A549 (cell line): ENCODE measurements at regions not wholly inside any gene's neighbourhood (a gene's known extent, or its start where the extent isn't known, plus 50 kb on each side); places are given as distances from the start of the nearest gene placed in this dataset.

ENCODE experiments used
- ATAC-seq, 2 experiments: fragments of 200-7000 bp in 1 of 2; fragments of >200 bp in 1 of 2; cut with Nextera tagmentation in 1 of 2; cut with Tn5 transposase in 1 of 2; 3 replicates each; pipeline versions ENCODE4 v1.8.0 to v1.9.1; 2018 to 2020; ENCODE audit warnings: mild to moderate bottlenecking in 1 of 2, moderate library complexity in 1 of 2
- CTCF ChIA-PET: fragments of 300-600 bp; sonication (Branson Sonifier 250); formaldehyde crosslinking; extraction: SDS; loops from one replicate; lab custom pipeline; 2021; ENCODE audit warnings: antibody characterized with exemption, inconsistent platforms; lab: Yijun Ruan, JAX
- POLR2A ChIA-PET: fragments of 350-600 bp; formaldehyde crosslinking; extraction: SDS; loops from one replicate; lab custom pipeline; 2021; ENCODE audit warnings: antibody characterized with exemption, inconsistent platforms; lab: Yijun Ruan, JAX
- DNase-seq, 2 experiments: peaks; one replicate each; pipeline versions ENCODE4 v3.0.0 to v3.0.0-alpha.2; 2011 to 2016; ENCODE audit warnings: low read depth in 1 of 2, low spot score in 1 of 2
- FAIRE-seq: peaks from 2 replicates; lab custom pipeline; 2011; peaks lifted over from hg19 to GRCh38; lab: Jason Lieb, UNC
- H3K27ac ChIP-seq, 2 experiments: fragments of >200 bp; sonication (Bioruptor Twin); formaldehyde crosslinking; 3 replicates each; pipeline ENCODE4 v1.5.1; 2016 to 2017
- H3K4me1 ChIP-seq: fragments of >200 bp; sonication (Bioruptor Twin); formaldehyde crosslinking; 3 replicates; pipeline ENCODE4 v1.6.1; 2016
- H3K4me2 ChIP-seq: fragments of >200 bp; sonication (Bioruptor Twin); formaldehyde crosslinking; 3 replicates; pipeline ENCODE4 v1.6.1; 2016
- H3K4me3 ChIP-seq: fragments of >200 bp; sonication (Bioruptor Twin); formaldehyde crosslinking; 3 replicates; pipeline ENCODE4 v1.5.1; 2016
- H3K9me3 ChIP-seq: fragments of >200 bp; sonication (Bioruptor Twin); formaldehyde crosslinking; 3 replicates; pipeline ENCODE4 v1.6.1; 2016
- CBX8 ChIP-seq: fragments of 200-600 bp; sonication (generic); IDR thresholded peaks from 2 replicates; pipeline ENCODE4 v1.6.1; 2016
- CEBPB ChIP-seq, 2 experiments: fragments of >200 bp in 1 of 2; sonication (Bioruptor Twin) in 1 of 2; formaldehyde crosslinking in 1 of 2; IDR thresholded peaks; 2 replicates each; pipeline ENCODE4 v1.6.1; 2012 to 2016
- CHD2 ChIP-seq: fragments of 150-350 bp; IDR thresholded peaks from 2 replicates; pipeline ENCODE4 v1.6.1; 2014; ENCODE audit warnings: low read length; ENCODE audit not compliant: partially characterized antibody
- EHF ChIP-seq: fragments of 250-450 bp; sonication (Bioruptor Pico); IDR thresholded peaks from 2 replicates; pipeline ENCODE4 v1.5.0; 2020; ENCODE audit warnings: mild to moderate bottlenecking
- EHMT2 ChIP-seq: fragments of 200-600 bp; sonication (generic); IDR thresholded peaks from 2 replicates; pipeline ENCODE4 v1.6.1; 2016; ENCODE audit warnings: antibody characterized with exemption, low read depth, mild to moderate bottlenecking, moderate library complexity
- FOSB ChIP-seq: fragments of 250-450 bp; sonication (Bioruptor Pico); IDR thresholded peaks from 2 replicates; pipeline ENCODE4 v1.5.0; 2020; ENCODE audit warnings: mild to moderate bottlenecking, moderate library complexity
- FOSL2 ChIP-seq, 2 experiments: fragments of 450-650 bp in 1 of 2; fragments of >200 bp in 1 of 2; sonication (Bioruptor Twin) in 1 of 2; formaldehyde crosslinking; IDR thresholded peaks; 2 replicates each; pipeline versions ENCODE4 v1.5.0 to v1.6.1; 2016 to 2020; ENCODE audit warnings: mild to moderate bottlenecking in 1 of 2, moderate library complexity in 1 of 2
- FOXS1 ChIP-seq: fragments of 250-450 bp; sonication (Bioruptor Pico); IDR thresholded peaks from 2 replicates; pipeline ENCODE4 v1.5.0; 2020; ENCODE audit warnings: mild to moderate bottlenecking, moderate library complexity
- HEYL ChIP-seq: fragments of 250-450 bp; sonication (Bioruptor Pico); IDR thresholded peaks from 2 replicates; pipeline ENCODE4 v1.8.0; 2021; ENCODE audit warnings: mild to moderate bottlenecking, moderate library complexity
- HOXA7 ChIP-seq: fragments of 250-450 bp; sonication (Bioruptor Pico); IDR thresholded peaks from 2 replicates; pipeline ENCODE4 v1.5.0; 2020; ENCODE audit warnings: mild to moderate bottlenecking, moderate library complexity
- HOXB5 ChIP-seq: fragments of 250-450 bp; sonication (Bioruptor Pico); IDR thresholded peaks from 2 replicates; pipeline ENCODE4 v1.5.0; 2020; ENCODE audit warnings: mild to moderate bottlenecking, moderate library complexity
- KDM1A ChIP-seq: fragments of 200-600 bp; sonication (generic); IDR thresholded peaks from 2 replicates; pipeline ENCODE4 v1.6.1; 2016; ENCODE audit warnings: low read depth, mild to moderate bottlenecking
- KDM5A ChIP-seq: fragments of 200-600 bp; sonication (generic); IDR thresholded peaks from 2 replicates; pipeline ENCODE4 v1.6.1; 2016; ENCODE audit warnings: antibody characterized with exemption, mild to moderate bottlenecking
- NPAS2 ChIP-seq: fragments of 250-450 bp; sonication (Bioruptor Pico); IDR thresholded peaks from 2 replicates; pipeline ENCODE4 v1.8.0; 2022; ENCODE audit warnings: mild to moderate bottlenecking, moderate library complexity, borderline replicate concordance
- NR3C1 ChIP-seq: fragments of >200 bp; sonication (Bioruptor Twin); formaldehyde crosslinking; IDR thresholded peaks from 3 replicates; pipeline ENCODE4 v1.6.1; 2017
- RCOR1 ChIP-seq: fragments of 150-350 bp; IDR thresholded peaks from 2 replicates; pipeline ENCODE4 v1.6.1; 2014; ENCODE audit warnings: antibody characterized with exemption, low read length, low read depth
- SMC3 ChIP-seq: fragments of >200 bp; sonication (Bioruptor Twin); formaldehyde crosslinking; IDR thresholded peaks from 3 replicates; pipeline ENCODE4 v1.6.1; 2018; ENCODE audit warnings: inconsistent platforms
- TP53 ChIP-seq: fragments of 250-450 bp; sonication (Bioruptor Pico); IDR thresholded peaks from 2 replicates; pipeline ENCODE4 v1.5.0; 2021; ENCODE audit warnings: mild to moderate bottlenecking, moderate library complexity
- ZC3H11A ChIP-seq: fragments of 450-650 bp; IDR thresholded peaks from 2 replicates; pipeline ENCODE4 v1.6.1; 2014; ENCODE audit warnings: antibody characterized with exemption, mild to moderate bottlenecking
- ZFP36 ChIP-seq: fragments of 450-650 bp; IDR thresholded peaks from 2 replicates; pipeline ENCODE4 v1.6.1; 2014; ENCODE audit warnings: borderline replicate concordance; ENCODE audit not compliant: partially characterized antibody
- ZSCAN20 ChIP-seq: fragments of 250-450 bp; sonication (Bioruptor Pico); IDR thresholded peaks from 2 replicates; pipeline ENCODE4 v1.8.0; 2022; ENCODE audit warnings: mild to moderate bottlenecking, moderate library complexity
- WGBS: methylation state at CpG from one replicate; pipeline ENCODE4 v1.1.6; 2017; ENCODE audit errors: missing lambda C conversion rate; 5-methylcytosine and 5-hydroxymethylcytosine counted together
- TF ChIP-seq, protein P1 (sequence below): IDR thresholded peaks from 2 replicates; pipeline ENCODE4 v1.6.1; 2012; ENCODE audit warnings: low read depth, borderline replicate concordance
- TF ChIP-seq, protein P2 (sequence below): fragments of 250-450 bp; sonication (Bioruptor Pico); IDR thresholded peaks from 2 replicates; pipeline ENCODE4 v1.5.0; 2021; ENCODE audit warnings: mild to moderate bottlenecking, moderate library complexity, borderline replicate concordance
- TF ChIP-seq, protein P3 (sequence below): fragments of 150-350 bp; IDR thresholded peaks from 2 replicates; pipeline ENCODE4 v1.6.1; 2014; ENCODE audit warnings: low read depth, mild to moderate bottlenecking, low read length
- TF ChIP-seq, protein P4 (sequence below): IDR thresholded peaks from 2 replicates; pipeline ENCODE4 v1.6.1; 2012

DNA sequence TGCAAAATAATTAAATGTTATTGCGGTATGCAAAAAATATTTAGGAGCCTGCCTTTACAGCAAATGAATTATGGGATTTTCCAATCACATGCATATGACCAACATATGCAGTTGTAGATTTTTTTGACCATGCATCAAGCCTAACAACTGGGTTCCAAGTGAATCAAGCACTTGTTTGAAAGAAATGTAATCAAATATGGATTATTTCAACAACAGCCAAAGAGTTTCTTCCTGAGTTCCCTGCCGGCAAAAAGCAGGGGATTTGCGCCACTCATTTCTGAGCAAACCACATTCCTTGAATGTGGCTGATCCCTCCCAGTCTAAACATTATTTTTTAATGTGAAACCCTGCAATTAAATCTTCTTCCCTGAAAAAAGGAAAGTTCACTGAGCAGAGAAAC lies 100.1 kb upstream of the ADTRP start:
- TF ChIP-seq TP53 (no peak), EHF (CRISPR knock-in tag) (no peak), SMC3 (no peak), ZC3H11A (no peak), EHMT2 (no peak), ZFP36 (no peak), FOSL2 (IDR thresholded peaks at IDR 0.05) (no peak), FOSL2 (CRISPR knock-in tag; IDR thresholded peaks at IDR 0.05) (no peak), FOSB (no peak), CBX8 (no peak)
- TF ChIP-seq, protein P1, sequence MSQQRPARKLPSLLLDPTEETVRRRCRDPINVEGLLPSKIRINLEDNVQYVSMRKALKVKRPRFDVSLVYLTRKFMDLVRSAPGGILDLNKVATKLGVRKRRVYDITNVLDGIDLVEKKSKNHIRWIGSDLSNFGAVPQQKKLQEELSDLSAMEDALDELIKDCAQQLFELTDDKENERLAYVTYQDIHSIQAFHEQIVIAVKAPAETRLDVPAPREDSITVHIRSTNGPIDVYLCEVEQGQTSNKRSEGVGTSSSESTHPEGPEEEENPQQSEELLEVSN = no peak
- DNase-seq (no peak), ATAC-seq (no peak), FAIRE-seq (no peak)
- ChIA-PET POLR2A (no interaction called here), CTCF (no interaction called here)
- Histone ChIP-seq H3K4me3 (no peak overlapping the region), H3K27ac (no peak overlapping the region), H3K4me1 (no peaks in the 10 kb centered on the region), H3K4me2 (no peak overlapping the region), H3K9me3 (no peaks in the 10 kb centered on the region)
- 91% methylated on average over 3 of the region's 3 CpGs for WGBS

DNA sequence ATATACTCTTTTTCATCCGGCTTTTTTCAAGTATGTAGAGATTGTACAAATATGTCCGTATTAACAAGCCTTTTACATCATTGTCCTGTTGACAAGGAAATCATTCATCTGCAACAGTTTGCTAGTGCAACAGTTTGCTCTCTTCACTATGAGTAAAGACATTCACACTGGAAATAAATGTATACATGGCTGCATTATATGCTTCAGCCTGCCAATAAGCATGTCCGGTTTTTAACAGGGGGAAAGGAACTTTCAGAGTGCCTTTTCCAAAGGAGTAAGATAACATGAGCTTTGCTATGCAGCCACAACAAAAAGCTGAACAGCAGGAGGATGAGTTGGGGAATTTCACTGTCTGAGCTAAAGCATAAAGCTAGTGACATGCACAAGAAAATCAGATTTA lies 99.4 kb upstream of the ADTRP start:
- no peaks in the 10 kb centered on the region for H3K4me1 ChIP-seq
- DNase-seq (no peak), FAIRE-seq (no peak), ATAC-seq (no peak)
- no peak overlapping the region for H3K4me3 ChIP-seq
- no peak overlapping the region for H3K4me2 ChIP-seq
- POLR2A ChIA-PET = no interaction called here
- no peak for TF ChIP-seq ZSCAN20
- TF ChIP-seq HOXA7 (CRISPR knock-in tag) = no peak
- no peak for TF ChIP-seq RCOR1
- TF ChIP-seq HOXB5 (CRISPR knock-in tag) = no peak
- no peak for TF ChIP-seq KDM5A
- no peak for TF ChIP-seq FOSL2 (IDR thresholded peaks at IDR 0.05)
- no peak for TF ChIP-seq FOSL2 (CRISPR knock-in tag; IDR thresholded peaks at IDR 0.05)
- no peak for TF ChIP-seq NPAS2 (CRISPR knock-in tag)
- TF ChIP-seq KDM1A = no peak
- TF ChIP-seq SMC3 = no peak
- no peak for TF ChIP-seq CHD2
- TF ChIP-seq HEYL (CRISPR knock-in tag) = no peak
- TF ChIP-seq, protein P2, sequence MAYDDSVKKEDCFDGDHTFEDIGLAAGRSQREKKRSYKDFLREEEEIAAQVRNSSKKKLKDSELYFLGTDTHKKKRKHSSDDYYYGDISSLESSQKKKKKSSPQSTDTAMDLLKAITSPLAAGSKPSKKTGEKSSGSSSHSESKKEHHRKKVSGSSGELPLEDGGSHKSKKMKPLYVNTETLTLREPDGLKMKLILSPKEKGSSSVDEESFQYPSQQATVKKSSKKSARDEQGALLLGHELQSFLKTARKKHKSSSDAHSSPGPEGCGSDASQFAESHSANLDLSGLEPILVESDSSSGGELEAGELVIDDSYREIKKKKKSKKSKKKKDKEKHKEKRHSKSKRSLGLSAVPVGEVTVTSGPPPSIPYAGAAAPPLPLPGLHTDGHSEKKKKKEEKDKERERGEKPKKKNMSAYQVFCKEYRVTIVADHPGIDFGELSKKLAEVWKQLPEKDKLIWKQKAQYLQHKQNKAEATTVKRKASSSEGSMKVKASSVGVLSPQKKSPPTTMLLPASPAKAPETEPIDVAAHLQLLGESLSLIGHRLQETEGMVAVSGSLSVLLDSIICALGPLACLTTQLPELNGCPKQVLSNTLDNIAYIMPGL (CRISPR knock-in tag) = no peak
- TF ChIP-seq, protein P3, sequence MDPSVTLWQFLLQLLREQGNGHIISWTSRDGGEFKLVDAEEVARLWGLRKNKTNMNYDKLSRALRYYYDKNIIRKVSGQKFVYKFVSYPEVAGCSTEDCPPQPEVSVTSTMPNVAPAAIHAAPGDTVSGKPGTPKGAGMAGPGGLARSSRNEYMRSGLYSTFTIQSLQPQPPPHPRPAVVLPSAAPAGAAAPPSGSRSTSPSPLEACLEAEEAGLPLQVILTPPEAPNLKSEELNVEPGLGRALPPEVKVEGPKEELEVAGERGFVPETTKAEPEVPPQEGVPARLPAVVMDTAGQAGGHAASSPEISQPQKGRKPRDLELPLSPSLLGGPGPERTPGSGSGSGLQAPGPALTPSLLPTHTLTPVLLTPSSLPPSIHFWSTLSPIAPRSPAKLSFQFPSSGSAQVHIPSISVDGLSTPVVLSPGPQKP = no peak
- TF ChIP-seq, protein P4, sequence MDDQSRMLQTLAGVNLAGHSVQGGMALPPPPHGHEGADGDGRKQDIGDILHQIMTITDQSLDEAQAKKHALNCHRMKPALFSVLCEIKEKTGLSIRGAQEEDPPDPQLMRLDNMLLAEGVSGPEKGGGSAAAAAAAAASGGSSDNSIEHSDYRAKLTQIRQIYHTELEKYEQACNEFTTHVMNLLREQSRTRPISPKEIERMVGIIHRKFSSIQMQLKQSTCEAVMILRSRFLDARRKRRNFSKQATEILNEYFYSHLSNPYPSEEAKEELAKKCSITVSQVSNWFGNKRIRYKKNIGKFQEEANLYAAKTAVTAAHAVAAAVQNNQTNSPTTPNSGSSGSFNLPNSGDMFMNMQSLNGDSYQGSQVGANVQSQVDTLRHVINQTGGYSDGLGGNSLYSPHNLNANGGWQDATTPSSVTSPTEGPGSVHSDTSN = no peak
- TF ChIP-seq, protein P1 = no peak
- TF ChIP-seq CEBPB (IDR thresholded peaks at IDR 0.05) = no peak
- no peak for TF ChIP-seq NR3C1
- TF ChIP-seq FOXS1 = no peak
- CTCF ChIA-PET = no interaction called here
- no peak overlapping the region for H3K27ac ChIP-seq
- H3K9me3 ChIP-seq = no peaks in the 10 kb centered on the region
- WGBS = 57% methylated on average over 3 of the region's 3 CpGs
